KMS-11 (cell line): ENCODE measurements at regions not wholly inside any gene's neighbourhood (a gene's known extent, or its start where the extent isn't known, plus 50 kb on each side); places are given as distances from the start of the nearest gene placed in this dataset.

ENCODE experiments used
- H2AFZ ChIP-seq: fragments of 200-600 bp; sonication (generic); 2 replicates; pipeline ENCODE4 v1.6.1; 2016; ENCODE audit warnings: antibody characterized with exemption, mixed run types, low read depth
- H3K27ac ChIP-seq: fragments of 200-600 bp; sonication (generic); 2 replicates; pipeline ENCODE4 v1.6.1; 2016; ENCODE audit warnings: mild to moderate bottlenecking, mixed run types
- H3K27me3 ChIP-seq: fragments of 200-600 bp; sonication (generic); 2 replicates; pipeline ENCODE4 v1.6.1; 2017; ENCODE audit warnings: mild to moderate bottlenecking, low read depth, mixed run types, moderate library complexity; ENCODE audit not compliant: insufficient read depth
- H3K36me3 ChIP-seq: fragments of 200-600 bp; sonication (generic); 2 replicates; pipeline ENCODE4 v1.6.1; 2017; ENCODE audit warnings: mild to moderate bottlenecking, mixed run types; ENCODE audit not compliant: insufficient read depth
- H3K4me1 ChIP-seq: fragments of 200-600 bp; sonication (generic); 2 replicates; pipeline ENCODE4 v1.6.1; 2016; ENCODE audit warnings: mild to moderate bottlenecking, low read depth, mixed run types; ENCODE audit not compliant: poor library complexity, severe bottlenecking
- H3K4me2 ChIP-seq: fragments of 200-600 bp; sonication (generic); 2 replicates; pipeline ENCODE4 v1.7.0; 2016; ENCODE audit warnings: mild to moderate bottlenecking, mixed run types
- H3K4me3 ChIP-seq: fragments of 200-600 bp; sonication (generic); IDR thresholded peaks from 2 replicates; pipeline ENCODE4 v1.6.1; 2017; ENCODE audit warnings: low read depth, low read length, mixed read lengths; ENCODE audit not compliant: insufficient read depth
- H3K79me2 ChIP-seq: fragments of 200-600 bp; sonication (generic); 2 replicates; pipeline ENCODE4 v1.6.1; 2016; ENCODE audit warnings: low read depth, mixed run types; ENCODE audit not compliant: insufficient read depth
- H3K9ac ChIP-seq: fragments of 200-600 bp; sonication (generic); 2 replicates; pipeline ENCODE4 v1.6.1; 2016; ENCODE audit warnings: mild to moderate bottlenecking, mixed run types
- H4K20me1 ChIP-seq: fragments of 200-600 bp; sonication (generic); 2 replicates; pipeline ENCODE4 v1.6.1; 2016; ENCODE audit warnings: mild to moderate bottlenecking, mixed run types; ENCODE audit not compliant: insufficient read depth
- TF ChIP-seq, protein P1 (sequence below): fragments of 200-600 bp; sonication (generic); conservative IDR thresholded peaks from 2 replicates; pipeline ENCODE4 v1.6.1; 2017; ENCODE audit warnings: low read depth, mild to moderate bottlenecking, antibody characterized with exemption, low read length, moderate library complexity, mixed read lengths

DNA sequence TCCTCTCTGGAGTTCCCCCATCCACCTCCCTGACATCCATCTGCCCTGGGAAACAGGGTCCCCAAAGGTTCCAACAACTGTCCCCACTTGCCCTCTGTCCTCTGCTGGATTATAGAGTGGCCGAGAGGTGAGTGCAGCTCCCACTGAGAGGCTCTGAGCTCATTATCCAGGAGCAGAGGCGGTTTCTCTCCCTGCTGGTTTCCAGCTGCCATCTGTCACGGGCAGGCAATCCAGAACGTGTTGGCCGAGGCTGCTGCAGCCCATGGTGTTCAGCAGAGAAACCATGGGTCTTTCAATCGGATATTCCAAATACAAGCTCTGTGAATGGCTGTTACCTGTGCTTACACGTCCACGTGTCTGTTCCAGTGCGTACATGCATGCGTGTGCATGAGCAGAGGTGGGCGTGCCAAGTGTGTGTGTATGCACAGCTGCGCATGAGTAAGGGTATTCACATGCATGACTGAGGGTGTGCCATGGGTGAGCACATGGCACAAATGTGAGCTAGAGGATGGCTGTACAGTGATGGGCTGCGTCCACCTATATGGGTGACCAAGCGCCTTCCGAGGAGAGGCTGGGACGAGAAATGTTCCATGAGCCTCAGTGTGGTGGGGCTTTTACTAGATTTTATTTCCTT, 183.7 kb upstream of the PMEPA1 start:
- Histone ChIP-seq H3K36me3 (no peaks in the 10 kb centered on the region), H2AFZ (no peak overlapping the region), H3K4me2 (no peak overlapping the region), H3K4me3 (no peak overlapping the region), H3K9ac (no peak overlapping the region), H3K79me2 (no peaks in the 10 kb centered on the region), H4K20me1 (no peaks in the 10 kb centered on the region), H3K4me1 (no peaks in the 10 kb centered on the region), H3K27ac (no peak overlapping the region), H3K27me3 (peaks cover 36% of the 10 kb centered on the region; the same call in 1 of the 2 replicates)
- TF ChIP-seq, protein P1, sequence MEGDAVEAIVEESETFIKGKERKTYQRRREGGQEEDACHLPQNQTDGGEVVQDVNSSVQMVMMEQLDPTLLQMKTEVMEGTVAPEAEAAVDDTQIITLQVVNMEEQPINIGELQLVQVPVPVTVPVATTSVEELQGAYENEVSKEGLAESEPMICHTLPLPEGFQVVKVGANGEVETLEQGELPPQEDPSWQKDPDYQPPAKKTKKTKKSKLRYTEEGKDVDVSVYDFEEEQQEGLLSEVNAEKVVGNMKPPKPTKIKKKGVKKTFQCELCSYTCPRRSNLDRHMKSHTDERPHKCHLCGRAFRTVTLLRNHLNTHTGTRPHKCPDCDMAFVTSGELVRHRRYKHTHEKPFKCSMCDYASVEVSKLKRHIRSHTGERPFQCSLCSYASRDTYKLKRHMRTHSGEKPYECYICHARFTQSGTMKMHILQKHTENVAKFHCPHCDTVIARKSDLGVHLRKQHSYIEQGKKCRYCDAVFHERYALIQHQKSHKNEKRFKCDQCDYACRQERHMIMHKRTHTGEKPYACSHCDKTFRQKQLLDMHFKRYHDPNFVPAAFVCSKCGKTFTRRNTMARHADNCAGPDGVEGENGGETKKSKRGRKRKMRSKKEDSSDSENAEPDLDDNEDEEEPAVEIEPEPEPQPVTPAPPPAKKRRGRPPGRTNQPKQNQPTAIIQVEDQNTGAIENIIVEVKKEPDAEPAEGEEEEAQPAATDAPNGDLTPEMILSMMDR, result no peak

DNA sequence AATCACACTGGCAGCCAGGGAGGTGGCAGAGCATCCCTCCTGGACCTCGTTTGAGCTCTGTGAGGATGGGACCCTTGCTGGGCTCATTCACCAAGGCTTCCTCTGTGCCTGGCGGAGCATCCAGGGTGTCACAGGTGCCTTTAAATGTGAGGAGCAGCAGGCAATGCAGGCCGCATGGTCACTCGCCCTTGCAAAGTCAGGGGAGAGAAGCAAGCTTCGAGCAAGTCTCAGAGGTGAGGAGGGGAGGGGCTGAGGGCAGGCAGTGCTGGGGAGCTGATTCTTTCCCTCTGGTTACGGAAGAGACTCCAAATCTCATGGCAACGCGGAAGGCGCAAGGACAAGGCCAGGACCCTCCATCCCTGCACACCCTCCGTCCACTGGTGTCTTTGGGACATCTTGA, 182.7 kb upstream of the PMEPA1 start:
- no peaks in the 10 kb centered on the region for H3K36me3 ChIP-seq
- H2AFZ ChIP-seq, result no peak overlapping the region
- H3K4me2 ChIP-seq, result no peak overlapping the region
- no peaks in the 10 kb centered on the region for H4K20me1 ChIP-seq
- H3K79me2 ChIP-seq, result no peaks in the 10 kb centered on the region
- TF ChIP-seq, protein P1, result no peak
- H3K27ac ChIP-seq, result no peak overlapping the region
- H3K27me3 ChIP-seq, result peaks cover 36% of the 10 kb centered on the region; the same call in 1 of the 2 replicates
- no peak overlapping the region for H3K4me3 ChIP-seq
- no peak overlapping the region for H3K9ac ChIP-seq
- no peaks in the 10 kb centered on the region for H3K4me1 ChIP-seq

DNA sequence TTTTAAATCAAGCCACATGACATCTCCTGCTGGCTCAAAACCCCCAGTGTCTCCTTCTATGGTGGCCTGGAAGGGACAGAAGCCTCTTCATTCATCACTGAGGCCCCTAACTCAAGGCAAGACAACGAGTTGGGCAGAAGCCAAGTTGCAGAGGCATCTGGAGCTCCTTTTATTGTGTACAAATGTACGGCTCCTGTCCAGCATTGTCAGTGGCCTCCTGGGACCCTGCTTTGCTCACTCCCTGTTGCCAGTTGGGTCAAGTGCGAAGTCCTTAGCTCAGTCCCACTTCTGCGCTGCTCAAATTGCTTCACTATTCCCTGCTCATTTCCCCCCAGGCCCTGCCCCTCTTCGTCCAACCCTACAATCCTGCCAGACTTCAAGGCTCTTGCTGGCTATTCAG, 181.2 kb upstream of the PMEPA1 start:
- Histone ChIP-seq H3K79me2 (no peaks in the 10 kb centered on the region), H2AFZ (no peak overlapping the region), H3K4me2 (no peak overlapping the region), H3K36me3 (no peaks in the 10 kb centered on the region), H3K9ac (no peak overlapping the region), H3K4me3 (no peak overlapping the region), H4K20me1 (no peaks in the 10 kb centered on the region), H3K27ac (no peak overlapping the region), H3K4me1 (no peaks in the 10 kb centered on the region), H3K27me3 (peaks cover 31% of the 10 kb centered on the region; the same call in 1 of the 2 replicates)
- TF ChIP-seq, protein P1, result no peak

- Histone ChIP-seq H2AFZ (no peak overlapping the region), H3K4me3 (no peak overlapping the region), H4K20me1 (no peaks in the 10 kb centered on the region), H3K27ac (no peak overlapping the region), H3K27me3 (peaks cover 24% of the 10 kb centered on the region; the same call in 1 of the 2 replicates), H3K9ac (no peak overlapping the region), H3K4me2 (no peak overlapping the region), H3K4me1 (no peaks in the 10 kb centered on the region), H3K79me2 (no peaks in the 10 kb centered on the region), H3K36me3 (no peaks in the 10 kb centered on the region)
- TF ChIP-seq, protein P1, result no peak
These were observed 180.5 kb upstream of the PMEPA1 start for GRCh38 chr20:57890202-57890800.
